WI38 (cell line): ENCODE measurements at regions not wholly inside any gene's neighbourhood (a gene's known extent, or its start where the extent isn't known, plus 50 kb on each side); places are given as distances from the start of the nearest gene placed in this dataset.

ENCODE experiments used
- H3K4me3 ChIP-seq: 2 replicates; pipeline ENCODE4 v1.5.1; 2011; ENCODE audit warnings: low read depth, mild to moderate bottlenecking, control low read depth, low read length
- TF ChIP-seq, protein P1 (sequence below): IDR thresholded peaks from 2 replicates; pipeline ENCODE4 v1.5.1; 2012; ENCODE audit warnings: low read depth, mild to moderate bottlenecking, control low read depth, low read length

GRCh38 chr2:142316049-142316448 lies 185.2 kb upstream of the LRP1B start:
- TF ChIP-seq, protein P1, sequence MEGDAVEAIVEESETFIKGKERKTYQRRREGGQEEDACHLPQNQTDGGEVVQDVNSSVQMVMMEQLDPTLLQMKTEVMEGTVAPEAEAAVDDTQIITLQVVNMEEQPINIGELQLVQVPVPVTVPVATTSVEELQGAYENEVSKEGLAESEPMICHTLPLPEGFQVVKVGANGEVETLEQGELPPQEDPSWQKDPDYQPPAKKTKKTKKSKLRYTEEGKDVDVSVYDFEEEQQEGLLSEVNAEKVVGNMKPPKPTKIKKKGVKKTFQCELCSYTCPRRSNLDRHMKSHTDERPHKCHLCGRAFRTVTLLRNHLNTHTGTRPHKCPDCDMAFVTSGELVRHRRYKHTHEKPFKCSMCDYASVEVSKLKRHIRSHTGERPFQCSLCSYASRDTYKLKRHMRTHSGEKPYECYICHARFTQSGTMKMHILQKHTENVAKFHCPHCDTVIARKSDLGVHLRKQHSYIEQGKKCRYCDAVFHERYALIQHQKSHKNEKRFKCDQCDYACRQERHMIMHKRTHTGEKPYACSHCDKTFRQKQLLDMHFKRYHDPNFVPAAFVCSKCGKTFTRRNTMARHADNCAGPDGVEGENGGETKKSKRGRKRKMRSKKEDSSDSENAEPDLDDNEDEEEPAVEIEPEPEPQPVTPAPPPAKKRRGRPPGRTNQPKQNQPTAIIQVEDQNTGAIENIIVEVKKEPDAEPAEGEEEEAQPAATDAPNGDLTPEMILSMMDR, result no peak
- H3K4me3 ChIP-seq, result no peak overlapping the region

DNA sequence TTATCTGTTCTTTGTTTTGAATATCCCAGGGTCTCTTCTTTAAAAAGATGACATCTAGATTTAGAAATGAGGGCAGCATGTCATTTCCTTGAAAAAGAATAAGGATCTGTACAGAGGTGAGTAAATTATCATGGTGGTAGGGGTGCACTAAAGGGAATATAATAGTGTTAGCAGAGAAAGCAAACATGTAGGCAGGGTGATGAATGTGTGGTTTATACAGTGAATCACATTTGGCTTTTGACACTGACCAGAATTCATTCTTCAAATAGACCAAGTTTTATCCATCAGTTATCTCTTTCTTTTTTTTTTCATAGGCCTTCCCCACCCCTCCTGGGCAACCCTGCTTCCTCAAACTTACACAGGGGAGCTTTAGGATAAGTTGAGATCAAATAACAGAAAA lies 184.5 kb upstream of the LRP1B start:
- TF ChIP-seq, protein P1, result no peak

GRCh38 chr2:142314164-142314563 lies 183.3 kb upstream of the LRP1B start:
- TF ChIP-seq, protein P1, result no peak
- no peak overlapping the region for H3K4me3 ChIP-seq

More for the DNA sequence above, 184.5 kb upstream of the LRP1B start:
- no peak overlapping the region for H3K4me3 ChIP-seq

- TF ChIP-seq, protein P1, result no peak
- no peak overlapping the region for H3K4me3 ChIP-seq
Measured at GRCh38 chr2:142310530-142310929, 179.7 kb upstream of the LRP1B start.

DNA sequence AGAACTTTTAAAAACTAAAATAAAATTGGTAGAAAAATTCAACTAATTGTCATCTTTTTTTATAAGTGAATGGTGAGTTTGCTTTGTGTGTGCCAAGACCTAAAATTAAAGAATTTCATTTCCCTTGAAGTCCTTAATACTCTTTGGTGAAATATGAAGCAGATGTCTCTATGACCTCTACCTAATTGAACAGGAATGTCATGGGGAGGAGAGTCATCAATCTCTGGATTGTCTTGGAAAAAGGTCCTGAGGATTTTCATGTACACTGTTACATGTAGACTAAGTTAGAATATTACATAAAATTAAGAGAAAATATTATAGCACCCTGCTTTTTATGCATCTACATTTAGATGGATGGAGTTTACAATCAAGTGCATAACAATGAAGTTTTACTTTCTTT lies 177.9 kb upstream of the LRP1B start:
- no peak overlapping the region for H3K4me3 ChIP-seq
- TF ChIP-seq, protein P1, result no peak

DNA sequence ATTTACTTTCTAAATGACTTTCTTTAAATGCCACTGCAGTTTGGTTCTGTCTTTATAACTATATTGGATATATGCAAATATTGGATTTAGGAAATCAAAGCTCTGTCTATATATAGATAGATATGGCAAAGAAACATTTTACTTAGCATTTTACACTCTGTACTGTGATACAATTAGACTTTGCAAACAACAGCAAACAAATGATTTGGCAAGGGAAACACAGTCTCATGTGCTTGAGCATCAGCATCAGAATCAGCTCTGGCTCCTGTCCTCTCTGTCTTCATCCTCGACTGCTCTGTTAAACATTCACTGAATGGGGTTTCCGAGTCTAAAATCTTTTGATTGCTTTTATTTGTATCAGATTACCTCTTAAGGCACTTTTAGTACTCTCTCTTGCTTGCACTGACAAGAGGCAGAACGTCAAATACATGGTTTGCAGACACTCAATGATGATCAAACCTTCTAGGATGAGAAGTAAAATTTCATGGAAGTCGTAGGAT lies 176.8 kb upstream of the LRP1B start:
- TF ChIP-seq, protein P1, result no peak
- no peak overlapping the region for H3K4me3 ChIP-seq

- H3K4me3 ChIP-seq, result no peak overlapping the region
- TF ChIP-seq, protein P1, result no peak
Measured at GRCh38 chr2:142307086-142307485, 176.3 kb upstream of the LRP1B start.
